ENCODE measurements at regions not wholly inside any gene's neighbourhood (a gene's known extent, or its start where the extent isn't known, plus 50 kb on each side); places are given as distances from the start of the nearest gene placed in this dataset.

GRCh38 chr6:147951726-147952125, 390.9 kb upstream of the SASH1 start:
- H3K4me3 Mint-ChIP-seq, result no peak overlapping the region
- H3K4me1 Mint-ChIP-seq (ENCODE audit: low read depth), result no peaks in the 10 kb centered on the region
- ATAC-seq (ENCODE audit: poor library complexity) (no peak), DNase-seq (no peak)
- ChIA-PET POLR2A (no interaction called here), CTCF (no interaction called here)
- H3K36me3 Mint-ChIP-seq (ENCODE audit: low read depth), result no peaks in the 10 kb centered on the region
- no peaks in the 10 kb centered on the region for H3K9me3 Mint-ChIP-seq
- Histone ChIP-seq H3K4me1 (ENCODE audit: insufficient read depth, low read length) (no peaks in the 10 kb centered on the region), H3K27me3 (ENCODE audit: control insufficient read depth in 1 of 2, insufficient read depth in 2 of 2, low read length in 2 of 2) (no peaks in the 10 kb centered on the region), H3K4me3 (ENCODE audit: low read length) (no peak overlapping the region), H3K9me3 (ENCODE audit: control insufficient read depth in 1 of 2, insufficient read depth in 1 of 2, low read length in 2 of 2) (no peaks in the 10 kb centered on the region), H3K36me3 (ENCODE audit: insufficient read depth, low read length) (no peaks in the 10 kb centered on the region), H3K27ac (ENCODE audit: low read depth in 1 of 2, low read length in 2 of 2) (no peak overlapping the region)
- H3K27me3 Mint-ChIP-seq, result no peaks in the 10 kb centered on the region
- H3K27ac Mint-ChIP-seq, result no peak overlapping the region
- no peak for TF ChIP-seq CTCF (IDR thresholded peaks at IDR 0.05)
- intact Hi-C loops (cut with DNase I, micrococcal nuclease), result no loop called here

- intact Hi-C loops (cut with DNase I, micrococcal nuclease), result no loop called here
- no peaks in the 10 kb centered on the region for H3K36me3 ChIP-seq (ENCODE audit: insufficient read depth, low read length)
- ATAC-seq (ENCODE audit: poor library complexity) (no peak), DNase-seq (no peak)
- no peaks in the 10 kb centered on the region for H3K9me3 ChIP-seq (ENCODE audit: control insufficient read depth in 1 of 2, insufficient read depth in 1 of 2, low read length in 2 of 2)
- Mint-ChIP-seq H3K4me1 (ENCODE audit: low read depth) (no peaks in the 10 kb centered on the region), H3K9me3 (no peaks in the 10 kb centered on the region), H3K27me3 (no peaks in the 10 kb centered on the region), H3K36me3 (ENCODE audit: low read depth) (no peaks in the 10 kb centered on the region), H3K27ac (no peak overlapping the region), H3K4me3 (no peak overlapping the region)
- TF ChIP-seq CTCF (IDR thresholded peaks at IDR 0.05), result no peak
- H3K4me3 ChIP-seq (ENCODE audit: low read length), result no peak overlapping the region
- no peak overlapping the region for H3K27ac ChIP-seq (ENCODE audit: low read depth in 1 of 2, low read length in 2 of 2)
- no peaks in the 10 kb centered on the region for H3K4me1 ChIP-seq (ENCODE audit: insufficient read depth, low read length)
- H3K27me3 ChIP-seq (ENCODE audit: control insufficient read depth in 1 of 2, insufficient read depth in 2 of 2, low read length in 2 of 2), result no peaks in the 10 kb centered on the region
- CTCF ChIA-PET, result no interaction called here
- POLR2A ChIA-PET, result no interaction called here
Measured at GRCh38 chr6:147954938-147955337, 387.7 kb upstream of the SASH1 start.

- no peak overlapping the region for H3K27ac ChIP-seq (ENCODE audit: low read depth in 1 of 2, low read length in 2 of 2)
- intact Hi-C loops (cut with DNase I, micrococcal nuclease), result no loop called here
- no peaks in the 10 kb centered on the region for H3K36me3 ChIP-seq (ENCODE audit: insufficient read depth, low read length)
- CTCF ChIA-PET, result interaction anchor here (1.6 kb wide), 1 partner anchor 10 kb away, joined by 5 read pairs; no protein-coding TSS in a partner anchor
- Mint-ChIP-seq H3K4me1 (ENCODE audit: low read depth) (no peaks in the 10 kb centered on the region), H3K36me3 (ENCODE audit: low read depth) (no peaks in the 10 kb centered on the region), H3K27me3 (no peaks in the 10 kb centered on the region), H3K27ac (no peak overlapping the region), H3K4me3 (no peak overlapping the region), H3K9me3 (no peaks in the 10 kb centered on the region)
- H3K27me3 ChIP-seq (ENCODE audit: control insufficient read depth in 1 of 2, insufficient read depth in 2 of 2, low read length in 2 of 2), result no peaks in the 10 kb centered on the region
- no peak overlapping the region for H3K4me3 ChIP-seq (ENCODE audit: low read length)
- no peak for TF ChIP-seq CTCF (IDR thresholded peaks at IDR 0.05)
- H3K9me3 ChIP-seq (ENCODE audit: control insufficient read depth in 1 of 2, insufficient read depth in 1 of 2, low read length in 2 of 2), result no peaks in the 10 kb centered on the region
- no peak for ATAC-seq (ENCODE audit: poor library complexity)
- POLR2A ChIA-PET, result no interaction called here
- H3K4me1 ChIP-seq (ENCODE audit: insufficient read depth, low read length), result no peaks in the 10 kb centered on the region
- DNase-seq, result no peak
Measured at GRCh38 chr6:147958683-147959082, 384.0 kb upstream of the SASH1 start.

Data from CD4-positive, alpha-beta T cell (primary cell).